ENCODE measurements at regions not wholly inside any gene's neighbourhood (a gene's known extent, or its start where the extent isn't known, plus 50 kb on each side); places are given as distances from the start of the nearest gene placed in this dataset.

GRCh38 chr4:159484864-159485263 is 382.0 kb downstream of the RAPGEF2 start:
- no peak for TF ChIP-seq EZH2 (IDR thresholded peaks at IDR 0.05; ENCODE audit: insufficient read depth, low read length)
- no peak for TF ChIP-seq CTCF (IDR thresholded peaks at IDR 0.05; ENCODE audit: insufficient read depth, low read depth, low read length)
